ENCODE measurements at regions not wholly inside any gene's neighbourhood (a gene's known extent, or its start where the extent isn't known, plus 50 kb on each side); places are given as distances from the start of the nearest gene placed in this dataset.

DNA sequence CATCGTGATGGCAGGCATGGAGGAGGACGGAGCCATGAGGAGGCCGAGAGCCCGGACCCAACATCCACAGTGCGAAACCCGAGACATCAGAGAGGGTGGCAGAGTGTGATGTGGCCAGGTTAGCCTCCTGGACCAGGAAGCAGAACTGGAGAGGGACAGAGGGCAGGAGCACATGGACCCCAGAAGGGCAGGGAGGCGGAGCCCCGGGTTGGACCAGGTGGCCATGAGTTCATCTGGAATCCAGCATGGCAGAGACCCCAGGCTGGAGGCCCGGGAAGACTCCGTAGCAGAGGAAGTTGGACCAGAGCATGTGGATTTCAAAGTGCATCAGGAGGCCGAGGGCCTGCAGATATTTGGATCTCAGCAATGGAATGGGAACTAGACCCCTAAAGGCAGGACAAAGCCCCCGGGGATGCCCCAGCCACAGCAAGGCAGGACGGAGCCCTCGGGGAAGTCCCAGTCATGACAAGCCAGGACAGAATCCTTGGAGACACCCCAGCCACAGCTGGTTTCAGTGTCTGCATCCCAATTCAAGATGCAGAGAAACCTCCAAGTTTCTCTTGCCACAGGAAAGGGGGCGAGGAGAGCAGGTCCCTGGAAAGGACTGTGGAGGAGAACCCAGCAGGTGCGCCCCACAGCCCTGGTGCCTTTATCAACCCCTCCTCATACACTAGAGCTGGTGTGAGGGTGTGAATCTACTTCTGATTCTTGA, 1393.4 kb downstream of the BRD1 start:
- intact Hi-C loops (cut with DNase I; ENCODE audit: low total_unique reads) = no loop called here
- peaks cover 0 to 68% (median 0%) of the 10 kb centered on the region in 7 donors for H3K27me3 ChIP-seq (replicated peaks in 1 of 7)
- no peaks in the 10 kb centered on the region for H3K36me3 ChIP-seq
- no peak overlapping the region for H3K4me3 ChIP-seq
- H3K27ac ChIP-seq = no peak overlapping the region
- H3K9me3 ChIP-seq = no peaks in the 10 kb centered on the region
- peak; percentile 51 for DNase-seq
- WGBS, 5 donors = 80 to 92% (median 87%) methylated on average over 14 to 16 of the region's 16 CpGs
- TF ChIP-seq POLR2AphosphoS5 (IDR thresholded peaks at IDR 0.05) = no peak
- TF ChIP-seq, protein P1, sequence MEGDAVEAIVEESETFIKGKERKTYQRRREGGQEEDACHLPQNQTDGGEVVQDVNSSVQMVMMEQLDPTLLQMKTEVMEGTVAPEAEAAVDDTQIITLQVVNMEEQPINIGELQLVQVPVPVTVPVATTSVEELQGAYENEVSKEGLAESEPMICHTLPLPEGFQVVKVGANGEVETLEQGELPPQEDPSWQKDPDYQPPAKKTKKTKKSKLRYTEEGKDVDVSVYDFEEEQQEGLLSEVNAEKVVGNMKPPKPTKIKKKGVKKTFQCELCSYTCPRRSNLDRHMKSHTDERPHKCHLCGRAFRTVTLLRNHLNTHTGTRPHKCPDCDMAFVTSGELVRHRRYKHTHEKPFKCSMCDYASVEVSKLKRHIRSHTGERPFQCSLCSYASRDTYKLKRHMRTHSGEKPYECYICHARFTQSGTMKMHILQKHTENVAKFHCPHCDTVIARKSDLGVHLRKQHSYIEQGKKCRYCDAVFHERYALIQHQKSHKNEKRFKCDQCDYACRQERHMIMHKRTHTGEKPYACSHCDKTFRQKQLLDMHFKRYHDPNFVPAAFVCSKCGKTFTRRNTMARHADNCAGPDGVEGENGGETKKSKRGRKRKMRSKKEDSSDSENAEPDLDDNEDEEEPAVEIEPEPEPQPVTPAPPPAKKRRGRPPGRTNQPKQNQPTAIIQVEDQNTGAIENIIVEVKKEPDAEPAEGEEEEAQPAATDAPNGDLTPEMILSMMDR (IDR thresholded peaks at IDR 0.05 in 8 of 11, conservative IDR thresholded peaks at IDR 0.05 in 3 of 11) = no peak
- TF ChIP-seq POLR2A (IDR thresholded peaks at IDR 0.05) = no peak
- no peaks in the 10 kb centered on the region for H3K4me1 ChIP-seq

DNA sequence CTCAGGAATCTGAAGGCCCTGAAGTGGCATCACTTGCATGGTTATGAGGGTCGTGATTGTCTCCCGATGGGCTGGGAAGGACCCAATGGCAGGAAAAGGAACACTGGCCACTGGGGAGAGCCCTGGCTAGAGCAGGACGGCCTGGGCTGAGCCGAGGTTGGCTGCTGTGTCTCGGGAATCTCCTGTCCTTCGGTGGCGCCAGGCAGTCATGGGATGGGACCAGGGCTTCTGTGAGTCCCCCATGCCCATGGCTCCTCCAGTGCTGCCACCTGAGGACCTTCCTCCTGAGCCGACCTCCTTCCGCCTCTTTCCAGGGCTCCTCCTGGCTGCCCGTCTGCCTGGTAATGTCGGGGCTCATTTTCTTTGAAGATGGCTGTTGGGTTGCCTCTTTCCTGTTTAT, 1394.0 kb downstream of the BRD1 start:
- Histone ChIP-seq H3K4me3 (no peak overlapping the region), H3K27ac (no peak overlapping the region), H3K36me3 (no peaks in the 10 kb centered on the region), H3K9me3 (no peaks in the 10 kb centered on the region), H3K27me3 (replicated peaks in 1 of 7) (peaks cover 0 to 63% (median 0%) of the 10 kb centered on the region in 7 donors), H3K4me1 (no peaks in the 10 kb centered on the region)
- intact Hi-C loops (cut with DNase I; ENCODE audit: low total_unique reads) = no loop called here
- peak; percentile 48 for DNase-seq
- no peak for TF ChIP-seq POLR2A (IDR thresholded peaks at IDR 0.05)
- 74 to 92% (median 86%) methylated on average over 9 to 11 of the region's 11 CpGs for WGBS, 5 donors

DNA sequence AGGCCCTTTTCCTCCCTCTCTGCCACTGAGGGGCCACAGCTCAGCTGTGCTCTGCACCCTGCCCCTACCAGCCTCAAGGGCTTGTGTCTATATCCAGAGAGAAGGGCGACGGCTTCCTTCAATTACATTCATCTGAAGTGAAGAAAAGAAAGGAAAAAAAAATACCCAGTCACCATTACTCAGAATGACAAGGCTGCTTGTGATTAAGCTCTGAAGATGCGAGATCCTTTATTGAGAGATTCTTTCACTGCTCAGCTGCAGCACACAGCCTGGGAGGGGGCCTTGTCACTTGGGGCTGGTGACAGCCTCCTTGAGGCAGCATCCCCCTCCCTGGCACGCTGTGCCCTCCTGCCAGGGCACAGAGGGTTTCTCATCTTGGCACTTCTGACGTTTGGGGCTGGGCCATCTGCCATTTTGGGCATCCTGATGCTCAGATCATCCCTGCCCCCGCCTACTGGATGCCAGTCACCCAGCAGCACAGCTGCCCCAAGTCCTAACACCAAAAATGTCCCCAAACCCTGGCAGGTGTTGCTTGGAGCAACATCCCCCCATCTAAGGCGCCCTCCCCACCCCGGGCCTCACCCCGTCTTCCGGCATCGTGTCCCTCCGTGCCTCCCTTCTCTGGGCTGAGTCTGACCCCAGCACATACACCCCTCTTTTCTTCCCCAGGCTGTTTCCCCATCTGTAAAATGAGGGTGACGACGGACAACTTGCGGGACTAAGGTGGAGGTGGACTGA, 1394.7 kb downstream of the BRD1 start:
- no peak for TF ChIP-seq POLR2AphosphoS5 (IDR thresholded peaks at IDR 0.05)
- no peak for TF ChIP-seq POLR2A (IDR thresholded peaks at IDR 0.05)
- TF ChIP-seq, protein P1 (IDR thresholded peaks at IDR 0.05 in 8 of 11, conservative IDR thresholded peaks at IDR 0.05 in 3 of 11) = no peak
- no peaks in the 10 kb centered on the region for H3K36me3 ChIP-seq
- H3K4me3 ChIP-seq = no peak overlapping the region
- 80 to 89% (median 83%) methylated on average over 15 of the region's 15 CpGs for WGBS, 5 donors
- H3K4me1 ChIP-seq = no peaks in the 10 kb centered on the region
- intact Hi-C loops (cut with DNase I; ENCODE audit: low total_unique reads) = no loop called here
- H3K9me3 ChIP-seq = no peaks in the 10 kb centered on the region
- H3K27me3 ChIP-seq (replicated peaks in 1 of 7) = peaks cover 0 to 66% (median 0%) of the 10 kb centered on the region in 7 donors
- no peak overlapping the region for H3K27ac ChIP-seq
- peak; percentile 41 for DNase-seq

DNA sequence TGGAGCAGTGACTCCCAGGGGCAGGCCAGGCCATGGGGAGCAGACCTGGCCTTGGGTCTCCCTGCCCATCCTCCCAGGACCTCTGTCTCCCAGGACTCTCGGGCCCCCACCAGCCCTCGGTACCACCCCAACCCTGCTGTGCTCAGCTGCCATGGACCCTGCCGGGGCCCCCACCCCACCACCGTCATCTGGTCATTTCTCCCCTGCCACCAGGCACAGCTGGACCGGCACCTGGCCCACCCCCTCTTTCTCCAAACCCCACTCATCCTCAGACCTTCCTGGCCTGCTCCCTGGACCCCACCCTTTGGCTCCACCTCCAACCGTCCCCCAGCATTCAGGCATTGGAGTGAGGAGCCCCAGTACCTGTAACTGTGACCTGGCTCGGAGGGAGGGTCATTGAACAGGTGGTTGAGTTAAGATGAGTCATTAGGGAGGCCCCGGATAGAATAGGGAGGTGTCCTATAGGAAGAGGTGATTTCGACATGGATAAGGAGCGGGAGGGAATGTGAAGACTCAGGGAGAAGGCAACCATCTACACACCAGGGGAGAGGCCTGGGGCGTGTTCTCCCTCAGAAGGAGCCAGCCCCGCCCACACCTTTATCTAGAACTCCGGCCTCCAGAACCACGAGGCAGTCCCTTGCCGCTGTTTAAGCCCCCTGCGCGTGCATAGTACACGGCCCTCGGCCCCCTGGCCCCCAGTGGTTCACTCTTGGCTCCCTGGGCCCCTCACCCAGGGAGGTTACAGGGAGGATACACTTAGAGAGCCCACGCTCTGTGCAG, 1395.9 kb downstream of the BRD1 start:
- 82 to 88% (median 85%) methylated on average over 15 to 20 of the region's 20 CpGs for WGBS, 5 donors
- TF ChIP-seq, protein P1 (IDR thresholded peaks at IDR 0.05 in 8 of 11, conservative IDR thresholded peaks at IDR 0.05 in 3 of 11) = no peak
- TF ChIP-seq POLR2AphosphoS5 (IDR thresholded peaks at IDR 0.05) = no peak
- no peak for TF ChIP-seq POLR2A (IDR thresholded peaks at IDR 0.05)
- DNase-seq = peak; percentile 58
- Histone ChIP-seq H3K27ac (no peak overlapping the region), H3K4me3 (no peak overlapping the region), H3K36me3 (no peaks in the 10 kb centered on the region), H3K27me3 (replicated peaks in 1 of 7) (peaks cover 0 to 67% (median 0%) of the 10 kb centered on the region in 7 donors), H3K4me1 (no peaks in the 10 kb centered on the region), H3K9me3 (no peaks in the 10 kb centered on the region)
- intact Hi-C loops (cut with DNase I; ENCODE audit: low total_unique reads) = no loop called here

Measured in spleen (tissue), 11 donors.